GM18520 (cell line): ENCODE measurements at regions not wholly inside any gene's neighbourhood (a gene's known extent, or its start where the extent isn't known, plus 50 kb on each side); places are given as distances from the start of the nearest gene placed in this dataset.
"Not testable (repeated sequence)": the region's sequence is repeated elsewhere in the genome, so short reads cannot be mapped to it uniquely, and the experiment has no call there.

Source experiments
- ATAC-seq: cut with Tn5 transposase; IDR thresholded peaks from one replicate; pipeline ENCODE4 v1.9.1; 2021; ENCODE audit not compliant: unreplicated experiment

DNA sequence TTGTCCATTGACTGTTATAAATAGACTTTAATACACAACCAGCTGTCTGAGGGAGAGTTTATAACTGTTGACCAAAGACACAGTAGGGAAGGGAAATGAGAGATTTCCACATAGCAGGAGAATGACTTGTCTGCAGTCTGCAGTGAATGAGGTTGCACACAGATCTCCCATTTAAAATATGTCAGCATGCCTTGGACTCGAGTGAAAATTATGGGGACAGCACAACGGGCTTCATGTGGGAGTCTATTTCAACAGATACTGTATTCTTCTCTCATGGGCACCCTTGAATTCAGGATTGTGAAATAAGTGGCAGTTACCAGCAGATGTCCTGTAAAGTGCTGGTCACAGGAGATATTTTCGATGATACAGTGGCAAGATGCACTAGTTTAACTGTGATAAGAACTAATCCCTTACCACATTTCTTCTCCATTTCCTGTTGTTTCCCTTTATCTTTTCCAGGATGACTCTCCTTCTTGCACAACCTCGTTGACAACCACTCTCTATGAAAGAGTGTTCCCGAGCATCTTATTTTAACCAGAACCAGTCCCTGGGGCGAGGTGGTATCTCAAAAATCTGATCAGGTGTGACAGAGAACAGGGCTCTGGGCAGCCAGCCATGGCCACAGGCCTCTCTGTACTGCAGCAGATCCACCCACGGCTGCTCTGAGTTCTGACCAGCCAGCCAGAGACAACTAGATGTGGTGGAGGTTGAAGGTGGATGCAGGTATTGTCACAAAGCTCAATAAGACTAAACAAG, 51.5 kb upstream of the MAP3K1 start:
- no peak for ATAC-seq

DNA sequence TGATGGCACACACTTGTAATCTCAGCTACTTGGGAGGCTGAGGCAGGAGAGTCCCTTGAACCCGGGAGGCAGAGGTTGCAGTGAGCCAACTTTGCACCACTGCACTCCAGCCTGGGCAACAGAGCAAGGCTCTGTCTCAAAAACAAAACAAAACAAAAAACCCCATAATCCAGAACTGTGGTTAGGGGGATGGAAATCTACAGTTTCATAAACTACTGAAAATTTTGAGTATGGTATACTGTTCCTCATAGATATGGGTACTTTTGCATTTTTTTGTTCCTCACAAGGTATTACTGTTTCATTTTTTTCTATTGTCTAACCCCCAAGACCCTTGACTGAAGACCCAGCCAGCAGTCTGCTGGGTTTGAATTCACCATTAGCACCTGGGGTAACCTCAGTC, 52.2 kb upstream of the MAP3K1 start:
- ATAC-seq, result no peak

DNA sequence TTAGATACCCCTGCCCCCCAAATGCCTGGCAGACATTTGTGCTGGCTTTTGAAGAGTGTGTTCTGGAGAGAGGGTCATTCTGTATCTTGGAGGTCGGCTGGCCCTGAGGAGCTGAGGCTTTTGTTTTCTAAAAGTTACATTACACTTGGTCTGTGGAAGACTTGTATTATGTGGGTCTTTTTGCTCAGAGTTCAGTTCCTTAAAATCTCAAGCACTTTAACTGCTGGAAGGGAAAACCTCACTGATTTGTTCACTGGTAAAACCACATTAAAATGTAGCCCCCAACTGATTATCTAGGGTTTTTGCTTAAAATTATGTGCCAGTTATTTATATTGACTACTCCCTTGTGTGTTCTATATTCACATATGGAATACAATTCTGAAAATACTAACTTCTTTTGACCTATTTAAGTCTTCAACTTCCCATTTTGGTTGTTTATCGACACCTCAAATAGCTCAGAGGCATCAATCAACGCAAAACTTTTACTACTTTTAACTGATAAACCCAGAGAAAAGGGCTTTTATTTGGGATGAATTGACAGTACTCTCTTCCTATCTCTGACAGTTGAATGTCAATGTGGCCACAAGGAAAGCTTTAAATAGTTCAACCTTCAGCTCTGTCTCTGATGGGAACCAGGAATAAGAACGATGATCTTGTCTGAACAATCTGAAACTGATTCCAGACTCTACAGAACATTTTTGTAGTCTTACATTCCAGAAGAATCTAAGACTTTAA, 54.0 kb upstream of the MAP3K1 start:
- no peak for ATAC-seq

DNA sequence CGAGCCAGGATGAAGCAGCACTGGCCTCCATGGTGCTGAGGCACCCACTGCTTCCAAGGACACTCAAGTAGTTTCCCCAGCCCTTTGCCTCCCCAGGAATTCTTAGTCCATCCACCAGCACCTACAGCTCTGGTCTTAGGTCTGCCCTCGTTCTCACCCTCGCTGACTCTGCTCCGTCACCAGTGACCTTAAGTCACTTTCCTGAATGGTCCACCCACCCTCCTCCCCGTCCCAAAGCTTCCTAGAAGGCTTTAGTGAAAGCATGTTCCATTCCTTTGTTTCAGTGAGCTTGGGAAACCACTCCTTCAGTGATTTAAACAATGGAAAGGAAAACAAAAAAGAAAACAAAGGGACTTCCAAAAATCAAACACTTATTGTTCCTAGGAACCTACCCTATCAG, 54.6 kb upstream of the MAP3K1 start:
- no peak for ATAC-seq

DNA sequence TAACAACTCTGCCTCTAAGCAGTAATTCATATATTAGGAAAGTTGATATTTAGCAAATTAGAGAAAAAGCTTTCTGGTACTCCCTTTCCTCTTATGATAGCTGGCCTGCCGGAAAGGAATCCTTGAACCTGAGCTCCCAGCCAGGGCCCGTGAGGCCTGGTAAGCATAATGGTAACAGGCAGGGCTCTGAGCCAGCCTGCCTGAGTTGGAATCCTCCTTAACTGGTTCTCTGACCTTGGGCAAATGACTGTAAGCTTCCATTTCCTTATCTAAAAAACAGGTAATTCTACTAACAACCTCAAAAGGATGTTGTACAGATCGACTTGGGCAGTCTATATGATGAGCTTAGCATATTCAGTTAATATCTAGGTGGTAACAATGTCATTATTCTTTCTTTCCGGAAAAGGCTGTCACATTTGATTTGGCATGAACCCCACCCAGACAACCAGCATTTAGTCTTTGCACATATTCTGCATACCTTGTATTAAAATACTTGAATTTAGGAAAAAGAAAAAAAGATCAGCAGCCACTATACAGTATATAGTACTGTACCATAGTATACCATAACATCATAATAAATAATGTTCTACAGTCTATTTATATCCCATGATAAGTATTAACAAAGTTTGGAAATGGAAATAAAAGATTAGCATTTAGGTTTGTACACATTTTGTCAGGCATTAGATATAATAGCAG, 55.7 kb upstream of the MAP3K1 start:
- no peak for ATAC-seq

DNA sequence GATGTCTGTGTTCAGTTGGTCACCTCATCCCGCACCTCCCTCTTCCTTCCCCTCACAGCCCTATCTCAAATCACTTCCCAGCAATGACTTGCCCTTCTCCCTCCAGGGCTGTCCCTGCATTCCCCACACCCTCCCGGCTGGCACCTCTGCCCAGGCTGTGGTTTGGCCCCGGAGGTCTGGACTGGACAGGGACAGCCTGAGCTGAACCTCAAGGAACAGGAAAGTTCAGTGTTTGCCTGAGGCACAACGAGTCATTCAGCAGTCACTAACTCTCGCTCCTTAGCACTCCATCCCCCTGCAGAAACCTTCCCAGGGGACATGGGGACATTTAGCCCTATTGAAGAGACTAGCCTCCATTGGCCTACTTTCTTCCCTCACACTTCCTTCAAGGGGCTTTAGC, 58.3 kb upstream of the MAP3K1 start:
- ATAC-seq, result no peak

DNA sequence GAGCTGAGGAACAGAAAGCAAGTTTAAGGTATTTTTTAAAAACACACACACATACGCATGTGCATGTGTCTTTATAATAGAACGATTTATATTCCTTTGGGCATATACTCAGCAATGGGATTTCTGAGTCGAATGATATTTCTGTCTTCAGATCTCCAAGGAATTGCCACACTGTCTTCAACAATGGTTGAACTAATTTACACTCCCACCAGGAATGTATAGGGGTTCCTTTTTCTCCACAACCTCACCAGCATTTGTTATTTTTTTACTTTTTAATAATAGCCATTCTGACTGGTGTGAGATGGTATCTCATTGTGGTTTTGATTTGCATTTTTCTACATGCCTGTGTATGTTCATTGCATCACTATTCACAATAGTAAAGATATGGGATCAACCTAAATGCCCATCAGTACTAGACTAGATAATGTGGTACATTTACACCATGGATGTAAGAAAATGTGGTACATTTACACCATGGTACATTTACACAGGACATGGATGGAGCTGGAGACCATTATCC, 60.3 kb upstream of the MAP3K1 start:
- no peak for ATAC-seq

DNA sequence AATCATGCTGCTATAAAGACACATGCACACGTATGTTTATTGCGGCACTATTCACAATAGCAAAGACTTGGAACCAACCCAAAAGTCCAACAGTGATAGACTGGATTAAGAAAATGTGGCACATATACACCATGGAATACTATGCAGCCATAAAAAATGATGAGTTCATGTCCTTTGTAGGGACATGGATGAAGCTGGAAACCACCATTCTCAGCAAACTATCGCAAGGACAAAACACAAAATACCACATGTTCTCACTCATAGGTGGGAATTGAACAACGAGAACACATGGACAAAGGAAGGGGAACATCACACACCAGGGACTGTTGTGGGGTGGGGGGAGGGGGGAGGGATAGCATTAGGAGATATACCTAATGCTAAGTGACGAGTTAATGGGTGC, 61.8 kb upstream of the MAP3K1 start:
- ATAC-seq, result not testable (repeated sequence)

DNA sequence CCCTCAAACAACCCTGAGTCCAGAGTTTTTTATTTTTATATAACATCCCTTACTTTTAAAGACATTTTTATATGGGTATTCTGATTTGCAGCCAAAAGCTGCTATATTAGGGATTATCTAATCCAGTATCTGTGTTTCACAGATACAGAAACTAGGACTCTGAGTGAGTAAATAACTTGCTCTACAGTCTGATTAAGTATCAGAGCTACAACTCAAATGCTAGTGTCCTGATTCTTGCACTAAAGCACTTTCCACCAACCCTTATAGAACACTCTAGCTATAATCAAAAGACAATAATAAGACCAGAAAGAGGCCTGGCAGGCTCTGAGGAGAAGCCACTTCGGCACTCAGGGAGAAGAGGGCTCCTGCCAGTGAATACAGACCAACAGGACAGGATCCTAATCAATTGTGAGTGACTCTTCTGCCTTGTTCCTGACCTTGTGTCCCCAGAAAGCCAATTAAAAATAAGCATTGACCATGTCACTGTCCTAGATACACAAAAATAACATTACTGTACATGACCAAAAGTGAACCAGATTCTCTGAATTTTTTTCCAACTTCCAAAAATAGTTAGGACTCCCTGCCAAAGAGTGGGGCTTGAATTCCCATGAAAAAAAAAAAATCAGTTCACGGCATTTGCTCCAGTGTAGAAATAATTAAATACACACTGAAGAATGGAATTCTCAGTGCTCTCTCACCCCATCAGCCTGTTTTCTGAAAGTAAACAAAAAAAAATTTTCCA, 63.6 kb upstream of the MAP3K1 start:
- ATAC-seq, result no peak

DNA sequence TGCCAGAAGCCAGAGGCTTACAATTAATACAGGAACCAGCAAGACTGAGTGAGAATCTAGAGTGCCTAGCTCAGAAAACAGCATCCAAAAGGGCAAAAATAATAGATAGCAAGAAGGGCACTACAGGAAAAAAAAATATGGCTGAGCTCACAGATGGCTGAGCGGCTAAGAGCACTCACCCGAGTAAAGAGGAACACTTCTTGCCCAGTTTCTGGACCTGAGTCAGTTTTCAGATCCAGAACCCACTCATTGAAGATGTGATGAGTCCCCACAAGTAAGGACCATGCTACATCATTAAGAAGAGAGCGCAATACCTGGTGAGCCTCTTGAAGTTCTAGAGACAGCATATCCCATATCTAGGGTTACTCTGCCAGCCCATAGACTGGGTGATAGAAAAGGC, 65.5 kb upstream of the MAP3K1 start:
- ATAC-seq, result no peak

DNA sequence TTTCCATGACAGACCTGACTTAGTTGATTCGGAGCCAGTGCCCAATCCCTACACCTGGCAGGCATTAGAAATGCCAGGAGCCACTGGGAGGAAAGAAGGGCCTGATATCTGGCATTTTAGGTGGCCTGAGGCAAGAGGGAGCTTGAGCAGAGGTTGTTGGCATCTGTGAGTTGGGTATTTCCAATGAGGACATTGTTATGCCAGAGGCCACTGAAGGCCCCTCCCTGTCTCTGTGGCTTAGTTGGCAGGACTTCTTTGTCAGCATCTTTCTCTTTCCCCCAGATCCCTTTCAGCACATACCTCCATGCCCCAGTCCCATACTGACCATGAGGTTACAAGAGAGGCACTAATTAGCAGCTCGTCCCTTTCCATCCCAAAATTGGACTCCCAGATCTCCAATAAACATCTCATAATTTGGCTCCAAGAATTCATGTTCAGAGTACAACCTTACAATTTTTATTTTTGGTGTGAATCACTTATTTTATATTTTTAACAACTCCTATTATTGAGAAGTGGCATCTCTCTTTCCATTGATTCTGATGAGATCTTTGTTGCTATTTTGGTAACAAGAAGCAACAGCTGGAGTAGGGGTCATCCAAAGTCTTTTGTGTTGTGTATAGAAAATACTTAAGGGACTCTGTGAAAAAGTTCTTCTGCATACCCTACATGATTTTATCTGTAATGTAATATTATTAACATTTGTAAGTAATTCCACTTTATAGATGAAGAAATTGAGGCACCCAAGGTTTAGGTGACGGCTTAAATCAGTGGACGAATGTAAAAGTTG, 68.6 kb upstream of the MAP3K1 start:
- ATAC-seq, result no peak

DNA sequence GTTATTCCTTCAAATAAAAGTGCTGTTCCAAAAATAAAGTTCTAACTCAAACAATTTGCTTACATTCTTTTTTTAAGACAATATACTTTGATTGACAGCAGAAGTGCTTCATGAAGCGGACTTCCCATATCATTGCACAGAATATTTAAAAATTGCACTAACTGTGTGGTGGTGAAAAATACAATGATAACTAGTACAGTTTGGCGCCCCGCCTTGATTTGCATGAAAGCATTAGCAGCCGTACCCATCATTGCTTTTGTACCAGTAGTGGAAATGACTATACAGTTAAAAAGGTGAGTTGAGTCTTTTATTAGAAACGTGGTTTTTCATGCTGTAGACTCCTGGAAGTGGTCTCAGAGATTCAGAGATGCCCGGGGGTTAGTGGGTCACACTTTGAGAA, 69.5 kb upstream of the MAP3K1 start:
- ATAC-seq, result no peak

DNA sequence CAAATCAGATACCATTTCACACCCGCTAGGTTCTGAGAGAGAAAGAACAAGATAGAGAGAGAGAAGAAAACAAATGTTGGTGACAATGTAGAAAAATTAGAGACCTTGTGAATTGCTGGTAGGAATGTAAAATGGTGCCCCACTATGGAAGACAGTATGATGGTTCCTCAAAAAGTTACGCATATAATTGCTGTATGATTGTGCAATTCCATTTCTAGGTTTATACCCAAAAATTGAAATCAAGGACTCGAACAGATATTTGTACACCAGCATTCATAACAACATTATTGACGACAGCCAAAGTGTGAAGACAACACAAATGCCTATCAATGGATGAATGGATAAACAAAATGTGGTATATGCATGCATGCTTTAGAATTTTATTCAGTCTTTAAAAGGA, 74.5 kb upstream of the MAP3K1 start:
- ATAC-seq, result no peak

DNA sequence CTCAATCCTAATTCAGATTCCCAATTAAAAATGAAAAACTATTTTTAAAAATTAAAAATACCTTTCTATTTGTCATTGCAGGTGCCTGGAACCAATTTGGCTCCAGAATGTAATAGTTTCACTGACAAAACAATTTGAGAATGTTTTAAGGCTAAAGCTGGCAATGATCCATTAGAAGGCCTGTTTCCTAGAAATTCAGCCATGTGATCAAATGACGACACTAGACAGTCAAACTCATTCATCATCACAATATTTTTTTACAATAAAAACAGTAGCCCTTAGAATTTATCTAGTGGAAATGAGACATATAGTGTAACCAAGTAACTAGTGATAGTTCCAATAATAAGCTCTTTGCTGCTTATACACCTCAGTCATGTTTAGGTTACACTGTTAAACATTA, 75.4 kb upstream of the MAP3K1 start:
- no peak for ATAC-seq

DNA sequence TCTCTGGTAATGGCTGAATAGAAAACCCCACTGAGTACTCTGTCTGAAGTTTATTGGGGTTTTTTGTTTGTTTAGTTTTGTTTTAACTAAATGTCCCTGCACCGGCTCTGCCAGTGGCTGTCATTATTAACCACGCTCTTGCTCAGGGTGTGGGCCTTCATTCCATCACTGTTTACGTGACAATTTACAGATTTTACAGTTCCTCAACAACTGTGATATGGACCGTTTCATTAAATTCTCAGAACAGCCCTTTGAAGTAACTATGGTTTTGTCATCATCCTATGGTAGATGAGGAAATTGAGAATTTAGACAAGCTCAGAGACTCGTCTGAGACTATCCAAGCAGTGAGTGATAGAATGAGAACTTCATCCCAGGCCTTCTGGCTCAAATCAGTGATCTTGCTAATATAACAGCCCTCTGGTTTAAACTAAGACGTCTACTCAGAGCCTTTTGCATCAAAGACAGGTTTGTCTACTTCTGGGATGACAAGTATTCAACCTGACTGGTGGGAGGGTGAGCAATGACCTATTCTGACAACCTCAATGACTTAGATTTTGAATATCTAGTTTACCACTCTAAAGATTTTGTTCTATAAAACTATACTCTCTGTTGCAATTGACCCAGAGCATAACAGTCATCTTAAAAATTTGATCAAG, 77.3 kb upstream of the MAP3K1 start:
- ATAC-seq, result no peak

DNA sequence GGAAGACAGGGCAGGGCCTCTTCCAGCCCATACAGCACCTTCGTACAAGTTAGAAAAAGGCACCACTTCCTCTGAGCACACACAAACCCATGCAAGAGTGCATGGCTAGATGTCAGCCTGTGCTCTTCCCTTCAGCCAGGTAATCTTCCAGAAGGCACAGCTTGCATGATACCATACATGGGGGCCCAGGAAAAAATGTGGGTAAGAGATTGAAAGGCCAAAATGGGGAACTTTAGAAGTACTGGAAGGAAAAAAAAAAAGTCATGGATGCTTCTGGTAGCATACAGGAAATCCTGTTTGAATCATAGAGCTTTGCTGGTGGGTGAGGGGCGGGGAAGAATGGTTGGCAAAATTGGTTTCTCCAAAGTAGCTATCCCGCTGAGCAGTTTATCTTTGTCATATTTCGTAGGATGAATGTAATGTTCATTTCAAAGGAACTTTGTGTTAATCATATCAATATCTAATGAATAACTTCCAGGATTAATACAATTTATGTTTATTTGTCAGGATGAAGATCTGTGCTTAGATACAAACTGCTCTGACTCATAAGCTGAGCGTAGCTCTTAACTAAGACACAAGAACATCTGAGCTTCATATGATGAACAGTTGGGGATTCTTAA, 78.2 kb upstream of the MAP3K1 start:
- no peak for ATAC-seq

DNA sequence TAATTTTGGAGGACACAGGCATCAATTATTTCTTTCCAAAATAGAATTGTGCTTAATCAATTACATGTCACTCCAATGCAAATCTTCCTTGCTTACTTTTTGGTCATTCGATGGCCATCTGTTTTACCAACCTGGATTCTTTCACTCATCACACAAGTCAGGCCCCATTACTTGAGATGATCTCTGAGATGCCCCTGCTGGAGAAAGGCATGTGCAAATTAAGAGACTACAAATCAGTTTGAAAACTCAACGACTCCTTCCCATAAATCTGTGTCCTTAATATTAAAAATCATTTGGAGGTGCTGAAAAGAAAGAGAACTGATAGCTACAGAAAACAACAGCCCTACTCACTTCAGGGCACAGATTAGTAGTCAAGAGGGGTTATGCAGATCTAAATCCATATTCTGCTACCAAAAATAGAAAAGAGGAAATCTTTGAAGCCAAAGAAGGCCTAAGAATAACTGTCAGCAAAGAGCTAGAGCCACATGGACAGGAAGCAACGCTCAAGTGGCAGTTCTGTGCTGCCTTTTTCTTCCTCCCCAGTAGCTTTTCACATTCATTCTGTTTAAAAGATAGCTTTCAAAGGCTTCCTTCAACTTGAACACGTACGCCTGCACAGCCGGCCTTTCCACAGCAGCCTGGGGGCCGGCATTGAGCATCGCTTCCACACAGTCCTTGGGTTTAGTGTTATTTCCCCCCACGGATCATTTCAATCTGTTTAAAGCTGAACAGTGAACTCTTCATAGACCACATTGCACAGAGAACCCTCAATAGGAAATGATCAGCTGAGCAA, 79.3 kb upstream of the MAP3K1 start:
- ATAC-seq, result no peak

DNA sequence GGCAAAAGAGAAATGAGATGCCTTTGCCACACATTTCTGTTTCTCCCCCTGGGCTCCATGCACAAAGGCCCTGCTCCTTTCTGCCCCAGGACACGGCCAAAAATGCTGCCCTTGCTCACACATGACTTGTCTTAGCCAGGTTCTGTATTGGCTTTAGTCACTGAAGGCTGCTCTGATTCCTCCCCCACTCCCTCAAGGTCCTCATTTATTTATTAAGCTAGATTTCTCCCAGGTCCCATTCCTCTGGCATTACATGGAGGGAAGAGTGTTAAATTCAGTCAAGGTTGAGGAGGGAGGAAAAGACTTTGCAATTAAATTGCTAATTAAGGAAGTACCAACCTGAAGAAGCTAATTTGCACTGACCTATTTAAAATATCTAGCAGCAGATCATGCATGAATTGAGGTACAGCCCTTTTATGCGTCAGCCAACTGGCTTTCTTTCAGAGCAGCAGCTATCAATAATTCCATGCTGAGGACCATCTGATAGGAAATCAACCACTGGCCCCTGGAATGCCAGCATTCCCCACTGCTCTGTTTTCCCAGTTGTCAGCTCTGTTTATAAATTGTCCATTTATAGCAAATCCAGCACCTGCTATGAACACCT, 81.2 kb upstream of the MAP3K1 start:
- ATAC-seq, result no peak
